K562 (cell line): ENCODE measurements at regions not wholly inside any gene's neighbourhood (a gene's known extent, or its start where the extent isn't known, plus 50 kb on each side); places are given as distances from the start of the nearest gene placed in this dataset.
A peak's percentile ranks its signal among the peaks of the same experiment; 100 is the strongest.
"Not testable (repeated sequence)": the region's sequence is repeated elsewhere in the genome, so short reads cannot be mapped to it uniquely, and the experiment has no call there.

Experiments
- ATAC-seq: fragments of 200-7000 bp; cut with Tn5 transposase; 3 replicates; pipeline ENCODE4 v1.9.1; 2020; ENCODE audit warnings: moderate library complexity
- BruUV-seq: library from RNA; stranded (reverse); fragments of 400-500 nt; replicated peaks from 2 replicates; lab custom pipeline; 2021; lab: Mats Ljungman, UMichigan
- CTCF ChIA-PET: fragments of 300-600 bp; formaldehyde crosslinking; extraction: SDS; loops from one replicate; lab custom pipeline; 2021; ENCODE audit warnings: low intra/inter-chr PET ratio; lab: Yijun Ruan, JAX
- POLR2A ChIA-PET: fragments of 300-600, 350-650 bp; sonication (Branson Sonifier 250); formaldehyde crosslinking; extraction: SDS; loops from one replicate; lab custom pipeline; 2021; ENCODE audit warnings: antibody characterized with exemption, inconsistent platforms; lab: Yijun Ruan, JAX
- DNase-seq, 4 experiments: peaks; one replicate each; pipeline versions ENCODE4 v3.0.0 to v3.0.0-alpha.2; 2011 to 2018; ENCODE audit warnings: low spot score in 3 of 4, mixed read lengths in 3 of 4; ENCODE audit errors: extremely low read depth in 1 of 4
- FAIRE-seq: peaks from 2 replicates; lab custom pipeline; 2011; peaks lifted over from hg19 to GRCh38; lab: Jason Lieb, UNC
- H2AFZ ChIP-seq: 2 replicates; pipeline ENCODE4 v1.6.0; 2011; ENCODE audit warnings: low read depth, low read length, control low read depth, inconsistent platforms
- H3K27ac ChIP-seq: fragments of 200-600 bp; 3 replicates; pipeline ENCODE4 v1.8.0; 2011; ENCODE audit warnings: low read depth, mild to moderate bottlenecking, control low read depth, inconsistent platforms, low read length, moderate library complexity, mixed read lengths; ENCODE audit errors: extremely low read depth
- H3K27me3 ChIP-seq, 2 experiments: fragments of 300-600 bp in 1 of 2; 2 replicates in 1 of 2; 3 replicates in 1 of 2; pipeline versions ENCODE4 v1.6.0 to v1.8.0; 2011; ENCODE audit warnings: inconsistent platforms in 2 of 2, low read length in 2 of 2, mild to moderate bottlenecking in 1 of 2, mixed read lengths in 1 of 2, moderate library complexity in 1 of 2; ENCODE audit not compliant: control insufficient read depth in 2 of 2, insufficient read depth in 2 of 2
- H3K36me3 ChIP-seq: fragments of 300-600 bp; 3 replicates; pipeline ENCODE4 v1.8.0; 2011; ENCODE audit warnings: mild to moderate bottlenecking, low read length, inconsistent platforms; ENCODE audit not compliant: control insufficient read depth, insufficient read depth
- H3K4me1 ChIP-seq, 2 experiments: fragments of 200-600 bp in 1 of 2; replicated peaks in 1 of 2; 2 replicates in 1 of 2; 3 replicates in 1 of 2; pipeline versions ENCODE4 v1.5.1 to v1.8.0; 2011; ENCODE audit warnings: inconsistent platforms in 2 of 2, low read length in 2 of 2, mild to moderate bottlenecking in 1 of 2, mixed read lengths in 1 of 2, moderate library complexity in 1 of 2; ENCODE audit not compliant: control insufficient read depth in 2 of 2, insufficient read depth in 2 of 2
- H3K4me2 ChIP-seq: 2 replicates; pipeline ENCODE4 v1.6.1; 2011; ENCODE audit warnings: low read length, control low read depth, inconsistent platforms, mixed read lengths; ENCODE audit not compliant: insufficient read depth
- H3K4me3 ChIP-seq: fragments of 200-600 bp; sonication (generic), shearing (Covaris generic); 2 replicates; pipeline ENCODE4 v1.5.1; 2016; ENCODE audit warnings: control low read depth, inconsistent platforms
- H3K79me2 ChIP-seq: fragments of 200-600 bp; 3 replicates; pipeline ENCODE4 v1.8.0; 2011; ENCODE audit warnings: low read length, inconsistent platforms; ENCODE audit not compliant: control insufficient read depth, insufficient read depth
- H3K9ac ChIP-seq, 2 experiments: 2 replicates each; pipeline versions ENCODE4 v1.6.0 to v1.6.1; 2011; ENCODE audit warnings: low read depth in 2 of 2, low read length in 2 of 2, control low read depth in 1 of 2, inconsistent platforms in 1 of 2, mild to moderate bottlenecking in 1 of 2, mixed read lengths in 1 of 2; ENCODE audit not compliant: insufficient read depth in 1 of 2
- H3K9me1 ChIP-seq: one replicate; pipeline ENCODE4 v1.6.0; 2011; ENCODE audit warnings: inconsistent platforms, mild to moderate bottlenecking, low read length, moderate library complexity; ENCODE audit not compliant: control insufficient read depth, insufficient read depth
- H3K9me3 ChIP-seq: replicated peaks from 2 replicates; pipeline ENCODE4 v1.5.1; 2011; ENCODE audit warnings: low read depth, low read length, inconsistent platforms; ENCODE audit not compliant: control insufficient read depth, insufficient read depth
- H4K20me1 ChIP-seq: replicated peaks from 2 replicates; pipeline ENCODE4 v1.6.1; 2011; ENCODE audit warnings: low read length, inconsistent platforms, mixed read lengths; ENCODE audit not compliant: control insufficient read depth, insufficient read depth
- CBX1 ChIP-seq: sonication (generic); IDR thresholded peaks from 2 replicates; pipeline ENCODE4 v1.6.1; 2016; ENCODE audit warnings: antibody characterized with exemption, low read depth, mild to moderate bottlenecking
- ZNF134 ChIP-seq: fragments of 250-450 bp; sonication (Bioruptor Pico); conservative IDR thresholded peaks from 2 replicates; pipeline ENCODE4 v1.4.0; 2020
- WGBS: fragments of 100-300 bp; shearing (Covaris generic); methylation state at CpG from one replicate; pipeline ENCODE4 v1.1.6; 2016; ENCODE audit warnings: low coverage, mixed read lengths; ENCODE audit not compliant: insufficient coverage; ENCODE audit errors: missing lambda C conversion rate; 5-methylcytosine and 5-hydroxymethylcytosine counted together
- in situ Hi-C: fragments of 300-500 bp; cut with MboI; formaldehyde crosslinking; loops from 4 replicates; pipeline ENCODE4 v1.15.0; 2018; ENCODE audit warnings: inconsistent platforms, mixed read lengths
- intact Hi-C: fragments of 100-400 bp; cut with micrococcal nuclease; formaldehyde crosslinking; loops from 2 replicates; pipeline ENCODE4 v1.14.2; 2022

DNA sequence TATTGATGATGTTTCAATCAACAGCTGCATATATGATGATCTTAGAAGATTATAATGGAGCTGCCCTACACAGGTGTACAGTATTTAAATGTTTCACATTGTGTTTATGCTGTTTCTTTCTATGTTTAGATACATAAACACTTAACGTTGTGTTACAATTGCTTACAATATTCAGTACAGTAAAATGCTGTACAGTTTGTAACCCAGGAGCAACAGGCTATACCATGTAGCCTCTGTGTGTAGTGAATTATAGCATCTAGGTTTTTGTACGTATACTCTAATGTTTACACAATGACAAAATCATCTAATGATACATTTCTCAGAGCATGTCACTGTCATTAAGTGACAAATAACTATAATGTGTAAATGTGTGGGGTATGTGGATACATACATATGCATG, 80.5 kb upstream of the CPEB2 start:
- H3K4me3 ChIP-seq, H4K20me1 ChIP-seq, H3K27ac ChIP-seq, H3K4me2 ChIP-seq, DNase-seq, H3K9me3 ChIP-seq, H2AFZ ChIP-seq, H3K9ac ChIP-seq, in situ Hi-C loops, BruUV-seq, H3K27me3 ChIP-seq, H3K36me3 ChIP-seq, CTCF ChIA-PET, intact Hi-C loops, POLR2A ChIA-PET, H3K79me2 ChIP-seq, ATAC-seq, H3K9me1 ChIP-seq: not testable (repeated sequence)
- H3K4me1 ChIP-seq, result peaks cover 0 to 10% of the 10 kb centered on the region in 2 experiments; a peak in 2 of 5 replicates
- FAIRE-seq, result peak; percentile 32
- 24% methylated on average over 2 of the region's 2 CpGs for WGBS

DNA sequence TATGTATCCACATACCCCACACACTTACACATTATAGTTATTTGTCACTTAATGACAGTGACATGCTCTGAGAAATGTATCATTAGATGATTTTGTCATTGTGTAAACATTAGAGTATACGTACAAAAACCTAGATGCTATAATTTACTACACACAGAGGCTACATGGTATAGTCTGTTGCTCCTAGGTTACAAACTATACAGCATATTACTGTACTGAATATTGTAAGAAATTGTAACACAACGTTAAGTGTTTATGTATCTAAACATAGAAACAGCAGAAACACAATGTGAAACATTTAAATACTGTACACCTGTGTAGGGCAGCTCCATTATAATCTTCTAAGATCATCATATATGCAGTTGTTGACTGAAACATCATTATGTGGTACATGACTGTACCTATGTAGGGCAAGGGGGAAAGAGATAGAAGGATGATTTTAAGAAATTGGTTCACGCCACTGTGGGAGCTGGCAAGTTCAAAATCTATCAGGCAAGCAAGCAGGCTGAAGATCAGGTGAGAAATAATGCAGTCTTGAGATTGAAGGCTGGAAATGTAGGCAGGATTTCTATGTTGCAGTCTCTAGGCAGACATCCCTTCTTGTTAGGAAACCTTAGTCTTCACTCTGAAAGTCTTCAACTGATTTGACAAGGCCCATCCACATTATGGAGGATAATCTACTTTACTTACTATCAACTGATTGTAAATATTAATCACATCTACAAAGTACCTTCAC, 78.0 kb upstream of the CPEB2 start:
- TF ChIP-seq ZNF134 (peak; percentile 90), CBX1 (no peak)
- Histone ChIP-seq H3K4me1 (peaks cover 0 to 10% of the 10 kb centered on the region in 2 experiments; a peak in 2 of 5 replicates), H3K4me2 (no peak overlapping the region), H3K9me3 (no peaks in the 10 kb centered on the region), H3K27me3 (no peaks in the 10 kb centered on the region; a peak in 1 of 5 replicates), H3K36me3 (no peaks in the 10 kb centered on the region), H3K27ac (no peak overlapping the region), H3K4me3 (no peak overlapping the region), H4K20me1 (no peaks in the 10 kb centered on the region), H3K79me2 (no peaks in the 10 kb centered on the region), H3K9ac (no peak overlapping the region), H2AFZ (no peak overlapping the region), H3K9me1 (no peaks in the 10 kb centered on the region)
- in situ Hi-C loops (no loop called here), intact Hi-C loops (no loop called here)
- ChIA-PET POLR2A (no interaction called here), CTCF (no interaction called here)
- 6% methylated on average over 3 of the region's 3 CpGs for WGBS
- no peak for DNase-seq
- BruUV-seq, result no TSS peak
- ATAC-seq, result no peak
- FAIRE-seq, result no peak
